Naive B cell (primary cell): ENCODE measurements at regions not wholly inside any gene's neighbourhood (a gene's known extent, or its start where the extent isn't known, plus 50 kb on each side); places are given as distances from the start of the nearest gene placed in this dataset.
"Not testable (repeated sequence)": the region's sequence is repeated elsewhere in the genome, so short reads cannot be mapped to it uniquely, and the experiment has no call there.

Source experiments
- ATAC-seq, 2 donors: fragments of 150-1000 bp; cut with Tn5 transposase; 2 replicates each; pipeline ENCODE4 v1.10.0; 2021; ENCODE audit warnings: low read depth in 2 of 2, mild to moderate bottlenecking in 2 of 2, moderate library complexity in 2 of 2
- DNase-seq: peaks from one replicate; pipeline ENCODE4 v3.0.0; 2022
- H3K27ac Mint-ChIP-seq, 6 donors: one replicate each; pipeline ENCODE4 v1.8.0; 2020 to 2022; ENCODE audit warnings: mild to moderate bottlenecking in 6 of 6, mixed read lengths in 6 of 6, moderate library complexity in 5 of 6, inconsistent platforms in 2 of 6
- H3K27me3 Mint-ChIP-seq, 3 donors: one replicate each; pipeline ENCODE4 v1.8.0; 2021 to 2022; ENCODE audit warnings: mixed read lengths in 3 of 3, mild to moderate bottlenecking in 1 of 3
- H3K36me3 Mint-ChIP-seq, 2 donors: one replicate each; pipeline ENCODE4 v1.8.0; 2020 to 2022; ENCODE audit warnings: mixed read lengths in 2 of 2, inconsistent platforms in 1 of 2, mild to moderate bottlenecking in 1 of 2
- H3K4me1 Mint-ChIP-seq, 3 donors: one replicate each; pipeline ENCODE4 v1.8.0; 2020 to 2022; ENCODE audit warnings: mixed read lengths in 3 of 3, inconsistent platforms in 1 of 3, mild to moderate bottlenecking in 1 of 3, moderate library complexity in 1 of 3
- H3K4me3 Mint-ChIP-seq, 8 donors: one replicate each; pipeline ENCODE4 v1.8.0; 2020 to 2022; ENCODE audit warnings: mild to moderate bottlenecking in 8 of 8, mixed read lengths in 8 of 8, moderate library complexity in 8 of 8, inconsistent platforms in 2 of 8
- H3K9me3 Mint-ChIP-seq, 7 donors: one replicate each; pipeline ENCODE4 v1.8.0; 2020 to 2022; ENCODE audit warnings: mixed read lengths in 7 of 7, mild to moderate bottlenecking in 5 of 7, inconsistent platforms in 2 of 7, moderate library complexity in 1 of 7

DNA sequence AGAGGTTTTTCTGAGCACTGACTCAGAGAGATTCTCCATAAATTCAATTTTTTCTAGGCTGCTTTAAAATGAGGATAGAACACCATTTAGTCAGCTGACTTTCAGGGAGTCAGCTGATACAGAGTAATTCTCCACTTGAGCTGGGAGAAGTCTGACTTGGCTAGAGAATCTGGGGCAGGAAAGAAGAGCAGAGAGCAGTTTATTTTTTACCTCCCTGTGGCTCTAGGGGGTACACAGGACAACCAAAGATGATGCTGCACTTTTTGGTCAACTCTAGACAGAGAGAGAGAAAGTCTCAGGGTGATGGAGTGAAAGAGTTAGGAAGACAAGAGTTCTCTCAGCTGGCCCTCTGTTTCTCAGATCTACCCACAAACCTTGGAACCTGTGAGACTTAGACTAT lies 67.3 kb upstream of the EED start:
- H3K27ac Mint-ChIP-seq, result no peak overlapping the region
- DNase-seq, result no peak

GRCh38 chr11:86176165-86176884 lies 68.2 kb upstream of the EED start:
- Mint-ChIP-seq H3K36me3 (no peaks in the 10 kb centered on the region), H3K27ac (no peak overlapping the region), H3K4me1 (peaks cover 0 to 4% (median 0%) of the 10 kb centered on the region in 3 donors), H3K9me3 (no peaks in the 10 kb centered on the region), H3K4me3 (no peak overlapping the region), H3K27me3 (peaks cover 0 to 17% (median 11%) of the 10 kb centered on the region in 3 donors)
- no peak for DNase-seq
- ATAC-seq, result no peak

More for the DNA sequence above, 67.3 kb upstream of the EED start:
- no peaks in the 10 kb centered on the region for H3K36me3 Mint-ChIP-seq
- peaks cover 0 to 4% (median 0%) of the 10 kb centered on the region in 3 donors for H3K4me1 Mint-ChIP-seq
- H3K27me3 Mint-ChIP-seq, result peaks cover 0 to 17% (median 11%) of the 10 kb centered on the region in 3 donors
- H3K4me3 Mint-ChIP-seq, result no peak overlapping the region
- no peak for ATAC-seq
- H3K9me3 Mint-ChIP-seq, result no peaks in the 10 kb centered on the region

DNA sequence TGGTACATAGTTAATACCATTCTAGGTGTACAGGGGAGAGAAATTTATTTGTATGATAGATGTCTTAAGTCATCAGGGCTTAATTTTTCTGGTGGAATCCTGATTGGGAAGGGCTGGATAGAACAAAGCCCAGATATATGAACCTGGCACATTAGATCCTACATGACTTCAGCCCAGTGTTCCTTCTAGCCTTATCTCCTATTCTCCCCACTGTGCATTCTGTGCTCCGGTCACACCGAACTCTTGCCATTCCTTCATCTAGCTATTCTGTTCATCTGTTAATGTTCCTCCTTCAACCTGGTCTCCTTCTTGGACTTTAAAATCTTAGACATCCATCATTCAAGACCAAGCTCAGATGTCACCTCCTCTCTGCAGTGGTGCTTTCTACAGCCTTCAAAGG lies 68.9 kb upstream of the EED start:
- no peaks in the 10 kb centered on the region for H3K36me3 Mint-ChIP-seq
- peaks cover 0 to 4% (median 0%) of the 10 kb centered on the region in 3 donors for H3K4me1 Mint-ChIP-seq
- H3K9me3 Mint-ChIP-seq, result no peaks in the 10 kb centered on the region
- peak overlapping the region in 1 of 8 donors; percentile 13 for H3K4me3 Mint-ChIP-seq
- H3K27ac Mint-ChIP-seq, result peak overlapping the region in 1 of 6 donors; percentile 1
- H3K27me3 Mint-ChIP-seq, result peaks cover 0 to 17% (median 11%) of the 10 kb centered on the region in 3 donors
- ATAC-seq (no peak), DNase-seq (no peak)

GRCh38 chr11:86175191-86175590 lies 69.4 kb upstream of the EED start:
- Mint-ChIP-seq H3K4me1 (peaks cover 0 to 4% (median 0%) of the 10 kb centered on the region in 3 donors), H3K9me3 (no peaks in the 10 kb centered on the region), H3K4me3 (no peak overlapping the region), H3K27me3 (peaks cover 0 to 17% (median 11%) of the 10 kb centered on the region in 3 donors), H3K36me3 (no peaks in the 10 kb centered on the region), H3K27ac (peak overlapping the region in 1 of 6 donors; percentile 1)
- ATAC-seq (no peak), DNase-seq (no peak)

DNA sequence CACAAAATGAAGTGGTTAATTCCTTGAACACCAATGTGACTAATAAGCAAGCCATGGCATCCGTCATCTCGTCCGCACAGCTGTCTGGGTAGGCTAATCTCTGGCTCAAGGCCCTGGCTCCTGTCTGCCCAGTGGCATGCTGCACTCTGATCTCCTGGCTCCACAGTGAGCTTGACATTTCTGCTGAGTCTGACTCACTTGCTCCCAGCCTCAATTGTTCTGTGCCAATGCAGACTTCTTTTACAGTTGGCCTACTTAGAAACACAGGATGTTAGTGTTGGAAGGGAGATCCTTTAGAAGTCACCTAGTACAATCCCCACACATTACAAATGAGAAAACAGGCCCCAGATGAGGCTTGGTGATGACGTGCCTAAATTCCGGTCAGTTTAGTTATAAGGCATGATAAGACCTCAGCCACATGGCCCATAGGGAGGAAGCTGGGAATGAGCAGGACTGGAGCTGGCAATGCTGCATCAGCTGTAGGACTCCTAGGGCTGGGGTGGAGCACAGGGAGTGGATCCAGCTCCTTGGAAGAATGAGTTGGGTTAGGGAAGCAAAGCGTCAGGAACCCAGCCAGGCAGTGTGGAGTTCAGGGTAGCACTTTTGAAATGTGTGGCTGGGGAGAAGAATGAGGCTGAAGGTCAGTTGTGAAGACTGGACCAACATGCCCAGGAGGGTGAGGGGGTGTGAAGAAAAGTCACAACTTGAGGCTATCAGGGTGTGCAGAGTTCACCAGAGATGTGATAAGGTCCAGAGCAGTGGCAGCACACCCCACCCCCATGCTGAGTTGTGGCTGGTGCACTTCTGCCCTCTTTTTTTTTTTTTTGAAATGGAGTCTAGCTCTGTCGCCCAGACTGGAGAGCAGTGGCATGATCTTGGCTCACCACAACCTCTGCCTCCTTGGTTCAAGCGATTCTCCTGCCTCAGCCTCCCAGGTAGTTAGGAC lies 70.2 kb upstream of the EED start:
- H3K36me3 Mint-ChIP-seq, result no peaks in the 10 kb centered on the region
- DNase-seq (no peak), ATAC-seq (no peak)
- H3K4me3 Mint-ChIP-seq, result no peak overlapping the region
- no peaks in the 10 kb centered on the region for H3K9me3 Mint-ChIP-seq
- peaks cover 0 to 4% (median 0%) of the 10 kb centered on the region in 3 donors for H3K4me1 Mint-ChIP-seq
- no peak overlapping the region for H3K27ac Mint-ChIP-seq
- peaks cover 0 to 17% (median 11%) of the 10 kb centered on the region in 3 donors for H3K27me3 Mint-ChIP-seq

- Mint-ChIP-seq H3K9me3 (no peaks in the 10 kb centered on the region), H3K27me3 (peaks cover 0 to 17% (median 11%) of the 10 kb centered on the region in 3 donors), H3K4me1 (peaks cover 0 to 4% (median 0%) of the 10 kb centered on the region in 3 donors), H3K36me3 (no peaks in the 10 kb centered on the region), H3K27ac (no peak overlapping the region), H3K4me3 (no peak overlapping the region)
- no peak for DNase-seq
- no peak for ATAC-seq
Observed at GRCh38 chr11:86172894-86173293, 71.7 kb upstream of the EED start.

GRCh38 chr11:86171627-86172026 lies 72.9 kb upstream of the EED start:
- H3K27me3 Mint-ChIP-seq, result peaks cover 0 to 17% (median 8%) of the 10 kb centered on the region in 3 donors
- H3K9me3 Mint-ChIP-seq, result no peaks in the 10 kb centered on the region
- no peak overlapping the region for H3K4me3 Mint-ChIP-seq
- DNase-seq, result no peak
- H3K27ac Mint-ChIP-seq, result peak overlapping the region in 1 of 6 donors; percentile 27
- no peaks in the 10 kb centered on the region for H3K36me3 Mint-ChIP-seq
- H3K4me1 Mint-ChIP-seq, result peaks cover 0 to 4% (median 0%) of the 10 kb centered on the region in 3 donors
- ATAC-seq, result no peak

DNA sequence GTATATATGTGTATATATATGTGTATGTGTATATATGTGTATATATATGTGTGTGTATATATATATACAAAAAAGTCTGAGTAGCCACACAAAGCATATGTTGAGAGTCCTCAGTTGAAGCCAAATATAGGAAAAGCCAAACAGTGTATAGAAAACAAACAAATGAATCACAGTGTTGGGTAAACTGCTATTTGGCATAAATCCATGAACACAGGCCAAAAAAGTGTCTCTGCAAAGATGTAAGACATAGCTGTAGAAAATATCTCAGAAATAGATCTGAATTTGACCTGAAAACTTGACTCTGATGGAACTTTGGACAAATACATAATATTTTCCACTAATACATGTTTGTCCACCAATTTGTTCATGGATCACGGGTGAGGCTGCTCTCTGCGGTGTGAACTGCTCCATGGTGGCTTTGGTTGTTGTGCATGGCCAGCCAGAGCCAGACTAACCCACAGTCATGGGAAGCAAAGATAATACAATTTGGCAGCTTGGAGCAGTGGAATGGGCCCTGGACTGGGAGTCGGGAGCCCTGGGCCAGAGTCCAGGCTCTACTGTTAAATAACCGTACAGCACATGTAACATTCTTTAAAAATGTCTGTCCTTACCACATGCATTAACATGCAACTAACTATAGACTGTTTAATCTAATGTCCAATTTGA lies 76.9 kb upstream of the EED start:
- ATAC-seq (no peak), DNase-seq (no peak)
- Mint-ChIP-seq H3K27me3 (no peaks in the 10 kb centered on the region), H3K9me3 (peaks cover 0 to 6% (median 0%) of the 10 kb centered on the region in 7 donors), H3K27ac (no peak overlapping the region), H3K36me3 (no peaks in the 10 kb centered on the region), H3K4me3 (no peak overlapping the region), H3K4me1 (no peaks in the 10 kb centered on the region)

DNA sequence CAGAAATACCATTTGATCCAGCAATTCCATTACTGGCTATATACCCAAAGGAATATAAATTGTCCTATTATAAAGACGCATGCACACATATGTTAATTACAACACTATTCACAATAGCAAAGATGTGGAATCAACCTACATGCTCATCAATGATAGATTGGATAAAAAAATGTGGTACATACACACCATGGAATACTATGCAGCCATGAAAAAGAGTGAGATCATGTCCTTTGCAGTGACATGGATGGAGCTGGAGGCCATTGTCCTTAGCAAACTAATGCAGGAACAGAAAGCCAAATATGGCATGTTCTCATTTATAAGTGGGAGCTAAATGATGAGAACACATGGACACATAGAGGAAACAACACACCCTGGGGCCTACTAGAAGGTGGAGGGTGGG lies 78.3 kb upstream of the EED start:
- not testable (repeated sequence) for H3K36me3 Mint-ChIP-seq, ATAC-seq, H3K27me3 Mint-ChIP-seq, DNase-seq, H3K27ac Mint-ChIP-seq, H3K4me3 Mint-ChIP-seq, H3K9me3 Mint-ChIP-seq, H3K4me1 Mint-ChIP-seq

DNA sequence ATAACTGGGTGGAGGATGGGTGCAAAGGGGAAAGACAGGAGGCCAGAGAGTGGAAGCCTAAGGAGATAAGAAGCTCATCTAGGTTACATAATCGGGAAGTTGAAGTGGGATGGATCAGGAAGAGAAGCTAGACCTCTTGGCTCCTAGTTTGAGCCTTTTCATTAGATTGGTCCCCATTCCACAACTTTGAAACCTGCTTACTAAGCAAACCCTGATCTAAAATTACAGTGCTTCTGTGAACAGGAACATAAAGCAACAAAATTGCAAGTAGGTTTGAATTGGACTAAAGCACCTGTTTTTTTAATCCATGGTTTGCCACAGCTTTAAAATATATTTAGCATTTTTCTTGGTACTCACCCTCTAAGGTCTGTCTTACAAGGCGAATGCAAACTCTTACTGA lies 80.4 kb upstream of the EED start:
- peaks cover 0 to 6% (median 1%) of the 10 kb centered on the region in 7 donors for H3K9me3 Mint-ChIP-seq
- no peak for ATAC-seq
- H3K27me3 Mint-ChIP-seq, result no peaks in the 10 kb centered on the region
- H3K36me3 Mint-ChIP-seq, result no peaks in the 10 kb centered on the region
- H3K4me3 Mint-ChIP-seq, result no peak overlapping the region
- no peak overlapping the region for H3K27ac Mint-ChIP-seq
- DNase-seq, result no peak
- peaks cover 16 to 20% (median 18%) of the 10 kb centered on the region in 3 donors for H3K4me1 Mint-ChIP-seq

DNA sequence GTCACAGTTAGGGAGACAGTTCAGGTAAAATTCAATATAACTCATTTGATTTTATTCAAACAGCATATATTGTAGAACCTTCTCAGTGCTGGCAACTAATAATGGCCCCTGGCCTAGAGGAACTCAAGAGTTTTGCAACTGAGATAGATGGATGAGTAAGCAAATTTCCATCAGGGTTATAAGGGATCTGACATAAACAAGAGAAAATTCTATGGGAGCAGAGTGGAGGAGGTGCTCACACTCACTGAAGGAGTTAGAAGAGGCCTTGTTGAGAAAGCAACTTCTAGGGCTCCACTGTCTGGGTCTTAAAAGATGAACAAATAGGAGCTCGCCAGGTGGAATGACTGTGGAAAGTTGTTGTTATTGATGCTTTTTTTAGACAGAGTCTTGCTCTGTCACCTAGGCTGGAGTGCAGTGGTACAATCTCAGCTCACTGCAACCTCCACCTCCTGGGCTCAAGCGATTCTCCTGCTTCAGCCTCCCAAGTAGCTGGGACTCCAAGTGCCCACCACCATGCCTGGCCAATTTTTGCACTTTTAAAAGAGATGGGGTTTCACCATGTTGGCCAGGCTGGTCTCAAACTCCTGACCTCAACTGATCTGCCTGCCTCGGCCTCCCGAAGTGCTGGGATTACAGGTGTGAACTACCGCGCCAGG lies 81.2 kb upstream of the EED start:
- H3K27me3 Mint-ChIP-seq, H3K27ac Mint-ChIP-seq, DNase-seq, H3K9me3 Mint-ChIP-seq, ATAC-seq, H3K36me3 Mint-ChIP-seq, H3K4me3 Mint-ChIP-seq: not testable (repeated sequence)
- peaks cover 16 to 24% (median 18%) of the 10 kb centered on the region in 3 donors for H3K4me1 Mint-ChIP-seq

DNA sequence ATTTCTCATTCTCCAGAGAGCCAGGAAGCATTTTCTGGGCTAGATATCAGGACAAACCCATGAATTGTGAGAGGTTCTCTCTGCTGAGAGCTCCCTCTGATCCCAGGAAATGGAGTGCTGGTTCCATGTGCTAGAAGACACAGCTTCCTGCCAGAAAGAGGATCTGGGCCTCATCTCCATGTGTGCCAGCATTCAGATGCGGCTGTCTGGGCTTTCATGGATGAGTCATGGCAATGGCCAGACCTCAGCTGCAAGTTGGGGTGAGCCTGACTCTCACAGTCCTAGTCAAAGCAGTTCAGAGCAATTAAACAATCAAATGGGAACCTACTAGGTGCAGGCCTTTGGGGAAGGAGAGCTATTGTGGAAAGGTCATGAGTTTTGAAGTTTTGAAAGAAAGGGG lies 82.3 kb upstream of the EED start:
- DNase-seq (no peak), ATAC-seq (no peak)
- H3K9me3 Mint-ChIP-seq, result peaks cover 0 to 6% (median 2%) of the 10 kb centered on the region in 7 donors
- no peak overlapping the region for H3K4me3 Mint-ChIP-seq
- H3K27ac Mint-ChIP-seq, result no peak overlapping the region
- no peaks in the 10 kb centered on the region for H3K36me3 Mint-ChIP-seq
- no peaks in the 10 kb centered on the region for H3K27me3 Mint-ChIP-seq
- peaks cover 16 to 24% (median 18%) of the 10 kb centered on the region in 3 donors for H3K4me1 Mint-ChIP-seq

GRCh38 chr11:86161837-86162236 lies 82.7 kb upstream of the EED start:
- no peak overlapping the region for H3K4me3 Mint-ChIP-seq
- DNase-seq, result no peak
- ATAC-seq, result no peak
- peaks cover 16 to 24% (median 18%) of the 10 kb centered on the region in 3 donors for H3K4me1 Mint-ChIP-seq
- no peaks in the 10 kb centered on the region for H3K36me3 Mint-ChIP-seq
- no peaks in the 10 kb centered on the region for H3K27me3 Mint-ChIP-seq
- H3K9me3 Mint-ChIP-seq, result peaks cover 0 to 6% (median 2%) of the 10 kb centered on the region in 7 donors
- peak overlapping the region in 3 of 6 donors; percentile 5 to 76 (median 12) for H3K27ac Mint-ChIP-seq
